H9 (cell line): ENCODE measurements at regions not wholly inside any gene's neighbourhood (a gene's known extent, or its start where the extent isn't known, plus 50 kb on each side); places are given as distances from the start of the nearest gene placed in this dataset.

Experiments
- DNase-seq: peaks from one replicate; pipeline ENCODE4 v3.0.0-alpha.2; 2017
- H2AFZ ChIP-seq: one replicate; pipeline ENCODE4 v1.6.1; 2013; ENCODE audit warnings: mild to moderate bottlenecking, low read length, control low read depth, moderate library complexity
- H2AK5ac ChIP-seq: 2 replicates; pipeline ENCODE4 v1.6.1; 2013; ENCODE audit warnings: low read length, control low read depth, mixed read lengths; ENCODE audit not compliant: insufficient read length
- H2BK120ac ChIP-seq: one replicate; pipeline ENCODE4 v1.6.1; 2013; ENCODE audit warnings: low read depth, mild to moderate bottlenecking, low read length, control low read depth, inconsistent platforms; ENCODE audit not compliant: poor library complexity, severe bottlenecking
- H2BK12ac ChIP-seq: 2 replicates; pipeline ENCODE4 v1.6.1; 2013; ENCODE audit warnings: low read length, control low read depth, mixed read lengths, low read depth; ENCODE audit not compliant: insufficient read length
- H2BK15ac ChIP-seq: 2 replicates; pipeline ENCODE4 v1.6.1; 2013; ENCODE audit warnings: low read depth, low read length, control low read depth
- H2BK20ac ChIP-seq: one replicate; pipeline ENCODE4 v1.6.1; 2013; ENCODE audit warnings: low read depth, mild to moderate bottlenecking, low read length, control low read depth, inconsistent platforms; ENCODE audit not compliant: poor library complexity, severe bottlenecking
- H2BK5ac ChIP-seq: 2 replicates; pipeline ENCODE4 v1.6.1; 2013; ENCODE audit warnings: low read length, control low read depth, mixed read lengths; ENCODE audit not compliant: insufficient read length
- H3K14ac ChIP-seq: 2 replicates; pipeline ENCODE4 v1.6.1; 2013; ENCODE audit warnings: low read length, control low read depth; ENCODE audit not compliant: insufficient read depth
- H3K18ac ChIP-seq: 2 replicates; pipeline ENCODE4 v1.6.1; 2013; ENCODE audit warnings: low read depth, mild to moderate bottlenecking, mixed read lengths, low read length, control low read depth; ENCODE audit not compliant: insufficient read length
- H3K23ac ChIP-seq: 2 replicates; pipeline ENCODE4 v1.6.1; 2013; ENCODE audit warnings: low read length, control low read depth, mixed read lengths, low read depth; ENCODE audit not compliant: insufficient read length
- H3K23me2 ChIP-seq: 2 replicates; pipeline ENCODE4 v1.6.1; 2013; ENCODE audit warnings: low read depth, mild to moderate bottlenecking, mixed read lengths, low read length, control low read depth; ENCODE audit not compliant: insufficient read length, poor library complexity, severe bottlenecking
- H3K27ac ChIP-seq: 2 replicates; pipeline ENCODE4 v1.5.1; 2013; ENCODE audit warnings: low read length, control low read depth, mixed read lengths, low read depth; ENCODE audit not compliant: insufficient read length
- H3K27me3 ChIP-seq: 2 replicates; pipeline ENCODE4 v1.6.1; 2013; ENCODE audit warnings: low read length, control low read depth, inconsistent platforms; ENCODE audit not compliant: insufficient read depth
- H3K4ac ChIP-seq: 2 replicates; pipeline ENCODE4 v1.6.1; 2013; ENCODE audit warnings: low read depth, mild to moderate bottlenecking, control low read depth, inconsistent platforms, low read length, moderate library complexity
- H3K4me1 ChIP-seq: 2 replicates; pipeline ENCODE4 v1.6.1; 2013; ENCODE audit warnings: low read length, control low read depth, inconsistent platforms; ENCODE audit not compliant: insufficient read depth
- H3K4me2 ChIP-seq: 2 replicates; pipeline ENCODE4 v1.6.1; 2013; ENCODE audit warnings: low read length, control low read depth, mixed read lengths; ENCODE audit not compliant: insufficient read length, insufficient read depth
- H3K56ac ChIP-seq: 2 replicates; pipeline ENCODE4 v1.6.1; 2013; ENCODE audit warnings: low read depth, mild to moderate bottlenecking, mixed read lengths, low read length, control low read depth; ENCODE audit not compliant: insufficient read length
- H3K79me1 ChIP-seq: 2 replicates; pipeline ENCODE4 v1.6.1; 2013; ENCODE audit warnings: low read depth, mild to moderate bottlenecking, moderate library complexity, low read length, control low read depth, inconsistent platforms; ENCODE audit not compliant: insufficient read depth, poor library complexity, severe bottlenecking
- H3K79me2 ChIP-seq: 2 replicates; pipeline ENCODE4 v1.6.1; 2013; ENCODE audit warnings: low read length, control low read depth, inconsistent platforms; ENCODE audit not compliant: insufficient read depth
- H3K9ac ChIP-seq: 2 replicates; pipeline ENCODE4 v1.6.1; 2013; ENCODE audit warnings: low read length, control low read depth, mixed read lengths; ENCODE audit not compliant: insufficient read length; ENCODE audit errors: extremely low read depth
- H3K9me3 ChIP-seq: one replicate; pipeline ENCODE4 v1.6.1; 2013; ENCODE audit warnings: low read depth, low read length, inconsistent platforms; ENCODE audit not compliant: control insufficient read depth
- H3T11ph ChIP-seq: one replicate; pipeline ENCODE4 v1.6.1; 2013; ENCODE audit warnings: mild to moderate bottlenecking, low read length, control low read depth, inconsistent platforms
- H4K20me1 ChIP-seq: one replicate; pipeline ENCODE4 v1.6.1; 2013; ENCODE audit not compliant: control insufficient read depth, insufficient read length, insufficient read depth
- H4K5ac ChIP-seq: 2 replicates; pipeline ENCODE4 v1.6.1; 2013; ENCODE audit warnings: low read depth, mild to moderate bottlenecking, mixed read lengths, low read length, control low read depth; ENCODE audit not compliant: insufficient read length
- H4K8ac ChIP-seq: replicated peaks from 2 replicates; pipeline ENCODE4 v1.6.1; 2013; ENCODE audit warnings: low read length, control low read depth, mixed read lengths, low read depth; ENCODE audit not compliant: insufficient read length
- H4K91ac ChIP-seq: 2 replicates; pipeline ENCODE4 v1.6.1; 2013; ENCODE audit warnings: low read depth, mild to moderate bottlenecking, moderate library complexity, mixed read lengths, low read length, control low read depth; ENCODE audit not compliant: insufficient read length
- H3K27ac Mint-ChIP-seq, 3 experiments: 2 replicates in 2 of 3; 3 replicates in 1 of 3; pipeline ENCODE4 v1.8.0; 2020 to 2021; ENCODE audit warnings: mixed read lengths in 3 of 3, mild to moderate bottlenecking in 1 of 3, moderate library complexity in 1 of 3
- H3K27me3 Mint-ChIP-seq: 2 replicates; pipeline ENCODE4 v1.8.0; 2021; ENCODE audit warnings: low read depth, mild to moderate bottlenecking, moderate library complexity, mixed read lengths
- H3K36me3 Mint-ChIP-seq, 3 experiments: 2 replicates in 2 of 3; 3 replicates in 1 of 3; pipeline ENCODE4 v1.8.0; 2020 to 2021; ENCODE audit warnings: low read depth in 3 of 3, mixed read lengths in 3 of 3; ENCODE audit not compliant: insufficient read depth in 1 of 3
- H3K4me1 Mint-ChIP-seq, 2 experiments: 2 replicates each; pipeline ENCODE4 v1.8.0; 2020; ENCODE audit warnings: mixed read lengths in 2 of 2
- H3K4me3 Mint-ChIP-seq, 2 experiments: 2 replicates in 1 of 2; 3 replicates in 1 of 2; pipeline ENCODE4 v1.8.0; 2020 to 2021; ENCODE audit warnings: mild to moderate bottlenecking in 2 of 2, mixed read lengths in 2 of 2, moderate library complexity in 1 of 2
- H3K9me3 Mint-ChIP-seq, 2 experiments: 2 replicates in 1 of 2; 3 replicates in 1 of 2; pipeline ENCODE4 v1.8.0; 2020; ENCODE audit warnings: mild to moderate bottlenecking in 2 of 2, mixed read lengths in 2 of 2, moderate library complexity in 1 of 2
- WGBS: extraction: QIAGEN DNeasy Blood & Tissue Kit; methylation state at CpG from one replicate; pipeline ENCODE4 v1.1.7; 2013; ENCODE audit warnings: missing lambda C conversion rate, low lambda C conversion rate, mixed read lengths; ENCODE audit not compliant: insufficient read length; ENCODE audit errors: extremely low coverage; 5-methylcytosine and 5-hydroxymethylcytosine counted together
- TF ChIP-seq, protein P1 (sequence below): fragments of 200-600 bp; sonication (generic); conservative IDR thresholded peaks from 3 replicates; pipeline ENCODE4 v1.8.0; 2021; ENCODE audit warnings: antibody characterized with exemption, mild to moderate bottlenecking

DNA sequence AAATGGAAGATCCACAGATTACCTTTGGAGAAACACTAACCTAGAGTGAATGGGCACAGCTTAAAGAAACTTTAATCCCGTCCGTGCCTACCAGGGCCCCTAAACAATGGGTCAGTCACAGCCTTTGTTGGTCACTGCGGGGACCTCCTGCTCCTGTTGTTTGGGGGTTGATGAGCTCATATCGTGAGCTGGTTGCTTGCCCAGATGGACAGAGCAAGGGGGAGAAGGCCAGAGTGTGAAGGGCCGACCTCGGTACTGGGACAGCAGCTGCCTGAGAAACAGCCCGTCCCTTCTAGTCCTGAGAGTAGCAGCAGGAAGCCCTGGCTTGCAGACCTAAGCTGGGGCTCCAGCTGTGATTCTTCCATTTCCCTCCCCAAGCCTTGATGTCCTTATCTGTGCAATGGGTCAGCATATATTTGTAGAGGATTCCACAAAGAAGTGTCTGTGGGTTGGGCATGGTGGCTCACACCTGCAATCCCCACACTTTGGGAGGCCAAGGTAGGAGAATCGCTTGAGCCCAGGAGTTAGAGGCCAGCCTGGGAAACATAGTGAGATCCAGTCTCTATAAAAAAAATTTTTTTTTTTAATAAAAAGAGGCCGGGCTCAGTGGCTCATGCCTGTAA lies 69.6 kb upstream of the SLC34A2 start:
- Histone ChIP-seq H3K9me3 (no peaks in the 10 kb centered on the region), H2BK120ac (no peak overlapping the region), H3K79me2 (no peaks in the 10 kb centered on the region), H3K4me2 (no peak overlapping the region), H2AFZ (no peak overlapping the region), H3K27me3 (no peaks in the 10 kb centered on the region), H2BK20ac (no peak overlapping the region), H3K4ac (no peak overlapping the region), H2AK5ac (no peak overlapping the region), H3K23ac (no peak overlapping the region), H4K20me1 (no peaks in the 10 kb centered on the region), H4K5ac (no peak overlapping the region), H3K4me1 (peaks cover 5% of the 10 kb centered on the region; the same call in 1 of the 2 replicates), H2BK15ac (no peak overlapping the region), H2BK5ac (no peak overlapping the region), H3K18ac (no peak overlapping the region), H2BK12ac (no peak overlapping the region), H3K27ac (no peak overlapping the region), H3K23me2 (no peaks in the 10 kb centered on the region), H3K9ac (no peak overlapping the region), H3K56ac (no peak overlapping the region), H3T11ph (no peak overlapping the region), H4K8ac (no peak overlapping the region), H3K79me1 (no peaks in the 10 kb centered on the region), H3K14ac (no peak overlapping the region), H4K91ac (no peak overlapping the region)
- DNase-seq = peak; percentile 43
- no peaks in the 10 kb centered on the region for H3K36me3 Mint-ChIP-seq
- H3K4me3 Mint-ChIP-seq = no peak overlapping the region
- peak overlapping the region; percentile 92 to 95 (median 93) for H3K27ac Mint-ChIP-seq
- H3K4me1 Mint-ChIP-seq = peaks cover 36 to 53% of the 10 kb centered on the region in 2 experiments
- no peaks in the 10 kb centered on the region for H3K27me3 Mint-ChIP-seq
- TF ChIP-seq, protein P1, sequence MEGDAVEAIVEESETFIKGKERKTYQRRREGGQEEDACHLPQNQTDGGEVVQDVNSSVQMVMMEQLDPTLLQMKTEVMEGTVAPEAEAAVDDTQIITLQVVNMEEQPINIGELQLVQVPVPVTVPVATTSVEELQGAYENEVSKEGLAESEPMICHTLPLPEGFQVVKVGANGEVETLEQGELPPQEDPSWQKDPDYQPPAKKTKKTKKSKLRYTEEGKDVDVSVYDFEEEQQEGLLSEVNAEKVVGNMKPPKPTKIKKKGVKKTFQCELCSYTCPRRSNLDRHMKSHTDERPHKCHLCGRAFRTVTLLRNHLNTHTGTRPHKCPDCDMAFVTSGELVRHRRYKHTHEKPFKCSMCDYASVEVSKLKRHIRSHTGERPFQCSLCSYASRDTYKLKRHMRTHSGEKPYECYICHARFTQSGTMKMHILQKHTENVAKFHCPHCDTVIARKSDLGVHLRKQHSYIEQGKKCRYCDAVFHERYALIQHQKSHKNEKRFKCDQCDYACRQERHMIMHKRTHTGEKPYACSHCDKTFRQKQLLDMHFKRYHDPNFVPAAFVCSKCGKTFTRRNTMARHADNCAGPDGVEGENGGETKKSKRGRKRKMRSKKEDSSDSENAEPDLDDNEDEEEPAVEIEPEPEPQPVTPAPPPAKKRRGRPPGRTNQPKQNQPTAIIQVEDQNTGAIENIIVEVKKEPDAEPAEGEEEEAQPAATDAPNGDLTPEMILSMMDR = no peak
- H3K9me3 Mint-ChIP-seq = no peaks in the 10 kb centered on the region; a peak in 1 of 5 replicates
- WGBS = no CpG with 5 or more reads among the region's 9 CpGs
